LHCN-M2 (cell line): ENCODE measurements at regions not wholly inside any gene's neighbourhood (a gene's known extent, or its start where the extent isn't known, plus 50 kb on each side); places are given as distances from the start of the nearest gene placed in this dataset.
"Not testable (repeated sequence)": the region's sequence is repeated elsewhere in the genome, so short reads cannot be mapped to it uniquely, and the experiment has no call there.

Source experiments
- DNase-seq: peaks from one replicate; pipeline ENCODE4 v3.0.0-alpha.2; 2012; ENCODE audit warnings: low read depth

DNA sequence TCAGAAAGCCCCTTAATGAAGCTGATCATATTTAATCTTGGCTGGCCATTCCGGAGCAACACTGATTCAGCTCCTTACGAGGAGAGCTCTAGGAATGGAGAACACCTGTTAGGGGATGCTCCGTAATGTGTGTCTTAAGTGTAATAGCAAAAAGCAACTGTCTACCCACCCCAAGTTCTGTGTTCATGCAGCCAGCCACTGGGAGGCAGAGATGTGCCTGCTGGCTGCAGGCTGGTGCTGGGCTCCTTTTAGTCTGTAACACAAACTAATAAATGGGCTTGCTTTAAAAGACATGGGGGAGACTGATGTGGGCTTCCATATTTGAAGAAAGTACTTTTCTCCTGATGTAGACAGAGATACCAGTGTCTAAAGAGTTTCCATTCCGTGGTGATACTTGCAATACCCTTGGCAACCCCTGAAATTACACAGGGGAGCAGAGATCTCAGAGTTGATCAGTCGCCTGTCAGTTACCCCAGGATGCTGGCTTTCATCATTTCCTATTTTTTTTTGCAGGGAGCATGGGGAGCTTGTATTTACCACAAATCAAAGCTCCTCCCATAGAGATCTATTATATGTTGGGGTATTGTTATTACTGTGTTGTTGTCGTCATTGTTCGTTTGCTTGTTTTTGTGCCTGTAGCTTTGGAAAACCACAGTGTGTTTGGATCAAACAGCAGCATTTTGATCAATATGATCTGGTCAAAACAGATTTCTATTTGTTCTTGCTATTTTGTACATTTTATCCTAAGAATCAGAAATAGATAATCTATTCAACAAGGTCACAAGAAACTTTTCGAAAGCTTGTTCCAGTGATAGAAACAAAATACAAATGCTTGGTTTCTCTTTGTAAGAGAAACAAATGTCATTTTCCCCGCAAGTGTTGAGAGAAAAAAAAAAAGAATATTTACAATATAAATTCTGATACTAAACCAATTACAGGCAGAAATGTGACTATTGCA is 65.8 kb downstream of the MTX3 start:
- DNase-seq: peak; percentile 42

GRCh38 chr5:79923431-79923830 is 67.6 kb downstream of the MTX3 start:
- no peak for DNase-seq

DNA sequence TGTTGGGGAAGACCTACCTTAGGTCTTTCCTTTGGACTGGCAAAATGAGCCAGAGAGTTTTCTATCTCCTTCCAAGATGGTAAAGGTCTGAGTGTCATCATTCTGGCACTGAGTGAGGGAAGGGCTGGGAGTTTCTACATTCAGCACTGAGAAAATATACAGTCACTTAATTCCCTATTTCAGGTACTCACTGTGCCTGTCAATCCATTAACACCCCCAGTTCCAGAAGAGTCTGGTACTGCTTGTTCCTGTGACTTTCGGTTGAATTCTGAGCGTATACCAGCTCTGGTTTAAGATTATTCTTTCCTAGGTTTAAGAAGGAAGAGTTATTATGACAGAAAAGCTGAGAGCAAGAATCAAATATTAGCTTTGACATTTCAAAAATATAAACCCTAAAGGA is 68.4 kb downstream of the MTX3 start:
- DNase-seq: no peak

DNA sequence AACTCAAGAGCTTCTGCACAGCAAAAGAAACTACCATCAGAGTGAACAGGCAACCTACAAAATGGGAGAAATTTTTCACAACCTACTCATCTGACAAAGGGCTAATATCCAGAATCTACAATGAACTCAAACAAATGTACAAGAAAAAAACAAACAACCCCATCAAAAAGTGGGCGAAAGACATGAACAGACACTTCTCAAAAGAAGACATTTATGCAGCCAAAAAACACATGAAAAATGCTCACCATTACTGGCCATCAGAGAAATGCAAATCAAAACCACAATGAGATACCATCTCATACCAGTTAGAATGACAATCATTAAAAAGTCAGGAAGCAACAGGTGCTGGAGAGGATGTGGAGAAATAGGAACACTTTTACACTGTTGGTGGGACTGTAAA is 83.6 kb downstream of the MTX3 start:
- not testable (repeated sequence) for DNase-seq

GRCh38 chr5:79902571-79902970 is 88.5 kb downstream of the MTX3 start:
- DNase-seq: not testable (repeated sequence)

GRCh38 chr5:79901631-79902030 is 89.4 kb downstream of the MTX3 start:
- DNase-seq: no peak

GRCh38 chr5:79898611-79899010 is 92.5 kb downstream of the MTX3 start:
- no peak for DNase-seq

- no peak for DNase-seq
Observed at GRCh38 chr5:79893976-79894375, 97.1 kb downstream of the MTX3 start.

DNA sequence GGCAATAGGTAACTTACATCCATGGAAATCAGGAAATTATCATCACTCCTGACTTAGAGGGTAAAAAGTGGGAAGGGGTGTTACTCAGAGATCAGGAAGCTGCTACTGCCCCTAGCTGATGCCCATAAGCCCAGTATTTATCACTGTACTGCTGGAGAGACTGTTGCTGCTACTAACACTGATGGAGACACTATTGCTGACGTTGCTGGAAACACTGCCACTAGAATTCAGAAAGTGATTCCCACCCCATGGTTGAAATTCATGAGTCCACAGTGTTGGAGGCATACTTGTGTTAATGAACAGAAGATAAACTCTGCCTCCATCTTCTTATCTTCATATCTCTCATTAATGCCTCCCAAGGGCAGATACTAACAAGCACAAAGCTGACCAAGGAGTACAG is 97.6 kb downstream of the MTX3 start:
- DNase-seq: no peak

GRCh38 chr5:79890930-79891249 is 100.2 kb downstream of the MTX3 start:
- no peak for DNase-seq

DNA sequence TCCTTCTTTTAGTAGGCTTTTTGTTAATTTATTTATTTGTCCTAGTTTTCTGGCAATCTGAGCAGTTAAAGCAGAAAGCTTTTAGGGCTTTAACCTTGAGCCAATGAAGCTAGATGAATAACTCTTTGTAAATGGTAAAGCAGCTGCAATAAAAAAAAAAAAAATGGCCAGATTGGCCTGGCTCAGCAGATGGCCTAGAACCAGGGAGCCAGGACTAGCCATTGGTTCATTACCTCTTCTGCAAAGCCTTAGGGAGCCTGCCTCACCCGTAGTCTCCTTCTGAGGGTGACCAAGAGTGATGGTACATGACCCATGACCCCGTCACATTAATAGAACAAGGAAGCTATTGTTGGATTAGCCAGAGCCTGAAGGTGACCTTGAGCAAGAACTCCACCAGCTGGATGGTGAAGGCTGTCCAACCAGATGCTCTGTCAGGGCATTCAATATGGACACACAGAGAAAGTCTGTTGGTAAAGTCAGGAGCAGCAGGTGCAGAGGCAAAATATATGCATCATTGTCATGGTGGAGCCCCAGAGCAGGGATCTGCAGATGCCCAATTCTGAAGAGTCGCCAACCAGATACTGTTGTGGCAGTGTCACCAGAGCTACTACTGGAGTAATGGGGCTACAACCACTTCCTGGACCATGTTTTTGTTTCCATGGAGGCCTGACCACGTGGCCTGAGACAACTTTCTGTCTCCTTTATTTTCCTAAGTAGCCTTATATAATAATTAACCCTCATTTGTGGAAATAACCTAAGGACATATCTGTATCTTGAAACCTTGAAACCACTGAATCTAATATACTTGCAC is 100.7 kb downstream of the MTX3 start:
- no peak for DNase-seq

DNA sequence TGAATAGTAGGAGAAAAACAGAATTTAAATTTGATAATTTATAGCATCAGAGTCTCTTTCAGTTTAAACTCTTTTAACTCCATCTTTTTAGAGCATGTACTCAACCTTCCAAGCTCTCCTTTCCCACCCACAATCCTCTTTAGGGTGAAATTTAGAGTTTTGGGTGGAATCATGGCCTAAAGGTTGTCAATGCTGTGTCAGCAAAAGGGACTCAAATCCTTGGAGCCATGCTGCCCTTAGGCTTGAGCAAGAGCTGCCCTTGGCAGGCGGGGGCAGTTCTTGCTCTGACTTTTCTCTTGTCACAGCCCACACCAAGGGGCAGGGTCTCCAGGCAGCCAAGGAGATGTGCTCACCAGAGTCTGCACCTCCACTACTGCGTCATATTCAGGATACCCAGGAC is 102.4 kb downstream of the MTX3 start:
- no peak for DNase-seq

DNA sequence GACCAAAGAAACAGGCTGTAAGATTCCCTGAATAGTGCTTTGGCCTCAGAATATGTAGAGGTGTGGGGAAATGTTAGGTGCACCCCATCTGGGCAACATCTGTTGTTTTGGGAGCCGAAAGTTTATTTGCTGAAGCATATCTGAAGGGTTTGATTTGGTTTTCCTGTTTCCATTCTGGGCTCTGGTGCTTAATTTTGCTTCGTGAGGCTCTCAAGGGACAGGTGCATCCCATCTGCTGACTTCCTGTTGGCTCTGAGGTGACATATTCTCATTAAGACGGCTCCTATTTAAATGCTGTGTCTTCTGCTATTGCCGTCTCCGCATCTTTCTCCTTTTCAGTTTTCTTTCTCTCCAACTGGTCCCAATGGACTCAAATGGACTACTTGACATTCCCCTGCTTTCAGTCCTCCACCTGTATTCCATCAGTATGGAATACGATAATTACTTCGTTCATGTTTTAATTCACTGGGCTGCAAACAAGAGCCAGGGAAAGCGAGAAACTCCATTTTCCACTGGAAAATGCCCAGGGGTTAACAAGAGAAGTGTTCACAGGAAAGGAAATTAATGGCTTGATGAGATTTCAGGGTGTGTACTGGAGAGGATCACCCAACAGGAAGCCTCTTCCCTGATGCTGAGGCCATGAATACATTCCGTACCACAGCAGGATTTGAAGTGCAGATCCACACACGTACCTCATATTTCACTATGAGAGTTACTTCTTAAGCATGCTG is 104.0 kb downstream of the MTX3 start:
- DNase-seq: no peak

DNA sequence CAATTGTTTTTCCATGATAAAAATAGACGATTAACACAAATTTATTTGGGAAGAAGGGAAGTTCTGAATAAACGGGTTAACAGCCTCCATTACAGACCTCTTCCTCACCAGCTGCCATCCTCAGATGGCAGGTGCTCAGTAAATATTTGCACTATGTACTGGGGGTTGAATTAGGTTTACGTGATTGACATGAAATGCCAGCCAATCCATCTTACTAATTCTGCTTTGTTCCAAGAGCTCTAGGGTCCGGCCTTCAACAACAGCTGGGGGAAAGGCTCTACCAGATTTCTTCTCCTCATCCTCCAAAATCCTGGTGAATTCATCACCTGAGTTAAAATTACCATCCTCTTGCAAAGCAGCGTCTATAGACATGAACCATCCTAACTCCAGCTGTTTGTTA is 104.6 kb downstream of the MTX3 start:
- DNase-seq: no peak

GRCh38 chr5:79879880-79880279 is 111.2 kb downstream of the MTX3 start:
- DNase-seq: not testable (repeated sequence)

DNA sequence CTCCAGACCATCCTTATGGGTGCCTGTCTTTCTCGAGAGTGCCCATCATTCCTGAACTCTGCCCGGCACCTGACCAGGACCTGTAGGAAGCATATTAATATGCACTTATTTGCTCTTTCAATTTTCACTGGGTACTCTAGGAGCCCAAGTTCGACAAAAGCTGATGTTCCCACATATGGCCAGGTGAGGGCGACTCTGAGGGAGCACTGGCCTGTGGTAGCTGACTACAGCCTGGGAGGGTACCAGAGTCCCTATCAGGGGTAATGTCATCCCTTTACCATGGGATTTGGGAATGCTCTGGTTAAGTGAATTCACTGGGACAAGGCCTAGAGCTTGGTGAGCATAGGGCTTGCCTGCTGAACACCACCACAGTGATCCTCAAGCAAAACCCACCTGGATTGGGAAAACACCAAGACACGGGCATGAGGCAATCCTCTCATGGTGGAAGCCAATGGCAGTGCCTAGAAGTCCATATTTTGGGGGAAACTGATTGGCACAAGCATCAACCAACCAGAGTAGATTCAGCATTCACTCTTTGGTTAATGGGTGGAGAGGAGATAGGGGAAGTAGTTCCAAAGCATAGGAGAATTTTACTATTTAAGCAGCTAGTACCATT is 112.2 kb downstream of the MTX3 start:
- DNase-seq: no peak

DNA sequence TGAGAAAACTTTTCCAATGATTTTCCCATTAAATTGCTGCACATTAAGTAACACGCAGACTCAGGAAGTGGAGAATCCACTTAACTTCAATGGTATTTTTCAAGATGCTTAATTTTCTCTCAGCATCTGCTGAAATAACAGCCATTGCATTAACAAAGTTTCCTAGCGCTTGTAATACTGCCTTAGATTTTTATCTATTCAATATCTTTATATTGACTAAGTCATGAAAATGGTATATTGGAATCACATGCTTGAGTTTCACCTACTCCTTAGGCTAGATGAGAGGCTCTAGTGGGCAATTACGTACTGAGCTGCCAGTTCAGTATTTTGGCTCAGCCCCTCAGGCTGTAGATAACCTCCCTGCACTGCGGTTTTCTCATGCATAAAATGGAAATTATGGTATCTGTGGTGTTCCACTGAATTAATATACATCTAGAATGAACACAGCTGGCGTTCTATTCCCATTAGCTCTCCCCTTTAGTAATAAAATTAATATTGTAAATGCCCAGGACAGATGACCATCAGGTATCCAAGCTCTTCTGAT is 112.9 kb downstream of the MTX3 start:
- no peak for DNase-seq

- DNase-seq: no peak
Observed at GRCh38 chr5:79876456-79876855, 114.6 kb downstream of the MTX3 start.

DNA sequence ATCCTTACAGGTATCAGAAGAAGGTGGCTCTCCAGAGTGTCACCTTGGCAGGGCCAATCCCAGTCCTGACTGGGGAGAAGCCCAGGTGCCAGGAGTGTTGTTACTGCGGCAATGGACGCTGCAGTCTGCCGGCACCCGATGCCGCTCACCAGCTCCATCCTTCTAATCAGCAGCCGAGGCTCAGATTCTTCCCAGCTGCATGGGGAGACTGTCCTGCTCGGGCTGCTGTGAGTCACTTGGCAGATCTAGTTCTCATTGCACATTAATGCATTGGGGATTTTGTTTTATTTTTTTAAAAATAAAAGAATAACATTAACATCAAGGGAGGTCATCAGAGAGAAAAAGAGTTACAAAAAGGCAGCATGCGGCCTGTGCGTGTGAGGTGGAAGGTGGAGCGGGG is 115.8 kb downstream of the MTX3 start:
- no peak for DNase-seq

DNA sequence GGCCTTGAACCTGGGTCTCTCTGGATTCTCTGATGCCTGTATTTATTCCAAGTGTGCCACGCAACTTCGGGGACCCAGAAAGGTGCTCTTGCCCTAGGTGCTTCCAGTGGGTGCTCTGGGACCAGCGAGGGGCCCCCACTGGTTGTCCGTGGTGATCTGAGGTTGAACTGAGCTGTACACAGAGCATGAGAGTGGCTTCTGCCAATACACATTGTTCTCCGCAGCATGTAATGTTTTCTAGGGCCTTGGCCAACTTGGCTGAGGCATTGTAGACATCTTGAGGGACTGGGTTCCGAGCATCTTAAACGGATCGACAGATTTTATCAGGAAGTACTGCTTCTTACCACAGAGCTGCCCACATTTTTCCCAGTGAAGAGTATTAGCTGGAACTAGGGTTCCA is 117.9 kb downstream of the MTX3 start:
- DNase-seq: no peak

DNA sequence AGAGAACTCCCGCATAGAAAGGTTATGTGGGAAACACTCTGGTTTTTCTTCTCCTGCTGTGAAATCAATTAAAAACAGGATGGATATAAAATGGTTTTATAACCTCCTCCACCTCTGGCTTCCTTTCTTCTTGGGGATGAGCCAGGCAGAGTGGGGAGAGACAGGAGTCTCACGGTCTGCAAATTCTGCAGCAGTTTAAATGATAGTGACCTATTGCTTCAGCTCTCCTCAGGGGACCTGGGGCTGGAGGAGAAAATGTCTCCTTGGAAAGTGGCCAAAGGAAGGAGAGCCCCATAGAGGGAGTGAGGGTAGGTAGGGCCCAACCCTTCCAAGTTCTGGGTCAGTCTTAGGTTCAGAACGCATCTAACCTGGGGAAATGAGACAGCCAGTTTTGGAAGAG is 118.8 kb downstream of the MTX3 start:
- DNase-seq: no peak
